Cardiac muscle cell (in vitro differentiated cells and primary cell): ENCODE measurements at regions not wholly inside any gene's neighbourhood (a gene's known extent, or its start where the extent isn't known, plus 50 kb on each side); places are given as distances from the start of the nearest gene placed in this dataset.

Experiments used
- DNase-seq, 2 donors: peaks; one replicate each; pipeline versions ENCODE4 v3.0.0 to v3.0.0-alpha.2; 2010 to 2017; ENCODE audit warnings: low read depth in 1 of 2, low spot score in 1 of 2
- H3K27ac ChIP-seq: fragments of 200-600 bp; sonication (generic); 2 replicates; pipeline ENCODE4 v1.5.1; 2016
- H3K27me3 ChIP-seq: fragments of 200-600 bp; sonication (generic); 2 replicates; pipeline ENCODE4 v1.6.0; 2016; ENCODE audit warnings: control low read depth
- H3K36me3 ChIP-seq: fragments of 200-600 bp; sonication (generic); 2 replicates; pipeline ENCODE4 v1.5.1; 2016; ENCODE audit warnings: control low read depth
- H3K4me1 ChIP-seq: fragments of 200-600 bp; sonication (generic); 2 replicates; pipeline ENCODE4 v1.8.1; 2017; ENCODE audit warnings: low read depth, mild to moderate bottlenecking, mixed run types
- H3K4me3 ChIP-seq: fragments of 200-600 bp; sonication (generic); 2 replicates; pipeline ENCODE4 v1.5.1; 2016; ENCODE audit warnings: mild to moderate bottlenecking
- H3K9me3 ChIP-seq: fragments of 200-600 bp; sonication (generic); 2 replicates; pipeline ENCODE4 v1.5.1; 2017; ENCODE audit warnings: low read depth, mild to moderate bottlenecking, control low read depth
- TF ChIP-seq, protein P1 (sequence below): IDR thresholded peaks from 2 replicates; pipeline ENCODE4 v1.5.1; 2012; ENCODE audit warnings: low read depth, mild to moderate bottlenecking, low read length

DNA sequence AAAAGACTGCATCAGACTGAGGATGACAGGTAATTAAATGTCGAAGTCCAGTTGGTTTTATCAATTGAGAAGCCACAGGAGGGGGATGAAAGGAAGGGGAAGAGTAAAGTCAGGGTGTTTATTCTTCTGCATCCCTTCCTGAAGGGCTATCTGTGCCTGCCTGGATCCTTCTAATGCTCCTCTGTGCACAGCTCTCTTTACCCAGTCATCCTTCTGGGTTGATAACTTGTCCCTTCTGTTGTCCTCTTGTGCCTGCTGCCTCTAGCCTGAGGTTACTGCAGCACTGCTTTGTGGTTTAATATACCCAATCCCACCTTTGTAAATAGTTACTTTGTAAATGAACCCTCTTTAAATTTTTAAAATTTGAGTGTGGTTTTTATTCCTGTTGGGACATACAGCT lies 1127.3 kb downstream of the EPHA7 start:
- Histone ChIP-seq H3K4me1 (no peaks in the 10 kb centered on the region), H3K36me3 (no peaks in the 10 kb centered on the region), H3K27ac (no peak overlapping the region), H3K9me3 (no peaks in the 10 kb centered on the region), H3K27me3 (no peaks in the 10 kb centered on the region), H3K4me3 (no peak overlapping the region)
- TF ChIP-seq, protein P1, sequence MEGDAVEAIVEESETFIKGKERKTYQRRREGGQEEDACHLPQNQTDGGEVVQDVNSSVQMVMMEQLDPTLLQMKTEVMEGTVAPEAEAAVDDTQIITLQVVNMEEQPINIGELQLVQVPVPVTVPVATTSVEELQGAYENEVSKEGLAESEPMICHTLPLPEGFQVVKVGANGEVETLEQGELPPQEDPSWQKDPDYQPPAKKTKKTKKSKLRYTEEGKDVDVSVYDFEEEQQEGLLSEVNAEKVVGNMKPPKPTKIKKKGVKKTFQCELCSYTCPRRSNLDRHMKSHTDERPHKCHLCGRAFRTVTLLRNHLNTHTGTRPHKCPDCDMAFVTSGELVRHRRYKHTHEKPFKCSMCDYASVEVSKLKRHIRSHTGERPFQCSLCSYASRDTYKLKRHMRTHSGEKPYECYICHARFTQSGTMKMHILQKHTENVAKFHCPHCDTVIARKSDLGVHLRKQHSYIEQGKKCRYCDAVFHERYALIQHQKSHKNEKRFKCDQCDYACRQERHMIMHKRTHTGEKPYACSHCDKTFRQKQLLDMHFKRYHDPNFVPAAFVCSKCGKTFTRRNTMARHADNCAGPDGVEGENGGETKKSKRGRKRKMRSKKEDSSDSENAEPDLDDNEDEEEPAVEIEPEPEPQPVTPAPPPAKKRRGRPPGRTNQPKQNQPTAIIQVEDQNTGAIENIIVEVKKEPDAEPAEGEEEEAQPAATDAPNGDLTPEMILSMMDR, result no peak
- DNase-seq, result no peak

DNA sequence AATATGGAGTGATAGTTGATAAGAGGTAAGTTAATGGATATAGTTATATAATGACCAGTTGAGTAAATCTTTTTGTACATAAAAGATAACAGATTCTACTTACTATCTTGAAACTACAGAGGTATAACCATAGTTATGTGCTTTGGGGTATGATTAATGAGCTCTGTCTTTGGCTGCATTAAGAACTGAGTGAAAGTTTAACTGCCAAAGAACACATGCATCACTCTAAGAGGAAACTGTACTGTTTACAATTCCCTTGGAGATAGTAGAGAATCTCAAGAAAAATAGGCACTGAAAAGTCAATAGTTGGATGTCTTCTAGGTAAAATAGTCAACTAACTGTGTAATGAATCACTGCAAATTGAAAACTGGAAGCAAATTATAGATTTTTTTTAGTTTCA lies 1129.5 kb downstream of the EPHA7 start:
- H3K27ac ChIP-seq, result no peak overlapping the region
- H3K27me3 ChIP-seq, result no peaks in the 10 kb centered on the region
- H3K4me3 ChIP-seq, result no peak overlapping the region
- H3K4me1 ChIP-seq, result no peaks in the 10 kb centered on the region
- no peaks in the 10 kb centered on the region for H3K9me3 ChIP-seq
- TF ChIP-seq, protein P1, result no peak
- no peak for DNase-seq
- H3K36me3 ChIP-seq, result no peaks in the 10 kb centered on the region

DNA sequence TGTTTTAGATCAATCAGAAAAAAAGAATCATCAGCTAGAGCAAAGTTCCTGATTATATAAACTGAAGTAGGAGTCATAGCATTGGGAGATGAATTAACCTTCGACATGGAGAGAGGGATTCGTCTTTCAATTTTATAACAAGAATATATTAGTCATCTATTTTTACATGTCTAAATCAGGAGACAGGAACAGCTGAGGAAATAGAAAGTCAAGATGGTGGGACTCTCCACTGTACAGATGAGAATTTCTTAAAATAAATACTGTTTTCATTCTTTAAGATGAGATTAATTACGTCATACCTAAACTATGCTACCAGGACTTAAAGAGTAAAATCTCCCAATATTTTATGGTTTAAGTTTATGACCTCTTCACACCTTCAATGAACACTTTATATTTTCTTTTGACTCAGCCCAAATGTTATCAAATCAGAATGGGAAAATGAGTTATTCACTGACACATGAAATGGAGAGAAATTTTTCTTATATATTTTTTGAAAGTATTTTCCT lies 1137.7 kb downstream of the EPHA7 start:
- Histone ChIP-seq H3K4me1 (no peaks in the 10 kb centered on the region), H3K4me3 (no peak overlapping the region), H3K36me3 (no peaks in the 10 kb centered on the region), H3K27ac (no peak overlapping the region), H3K9me3 (no peaks in the 10 kb centered on the region), H3K27me3 (no peaks in the 10 kb centered on the region)
- DNase-seq, result no peak
- TF ChIP-seq, protein P1, result no peak

DNA sequence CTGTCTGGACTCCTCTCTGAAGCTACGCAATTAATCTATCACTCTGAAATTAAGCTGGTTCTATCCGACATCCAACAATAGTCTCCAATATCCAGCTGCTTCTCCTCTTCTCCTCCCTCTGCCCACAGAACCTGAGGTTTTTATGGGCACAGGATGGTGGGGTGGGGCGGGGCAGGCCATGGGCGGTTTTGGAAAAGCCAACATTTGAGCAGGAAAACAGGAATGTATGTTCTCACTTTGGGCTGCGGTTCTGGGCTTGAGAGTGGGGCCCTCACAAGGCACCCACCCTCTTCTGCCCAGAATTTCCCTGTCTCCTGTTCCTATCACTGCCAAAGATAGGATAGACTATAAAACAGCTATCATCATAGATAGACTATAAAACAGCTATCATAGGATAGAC lies 1144.2 kb downstream of the EPHA7 start:
- TF ChIP-seq, protein P1, result no peak
- Histone ChIP-seq H3K4me1 (no peaks in the 10 kb centered on the region), H3K4me3 (no peak overlapping the region), H3K9me3 (no peaks in the 10 kb centered on the region), H3K27ac (no peak overlapping the region), H3K36me3 (no peaks in the 10 kb centered on the region), H3K27me3 (no peaks in the 10 kb centered on the region)
- no peak for DNase-seq

DNA sequence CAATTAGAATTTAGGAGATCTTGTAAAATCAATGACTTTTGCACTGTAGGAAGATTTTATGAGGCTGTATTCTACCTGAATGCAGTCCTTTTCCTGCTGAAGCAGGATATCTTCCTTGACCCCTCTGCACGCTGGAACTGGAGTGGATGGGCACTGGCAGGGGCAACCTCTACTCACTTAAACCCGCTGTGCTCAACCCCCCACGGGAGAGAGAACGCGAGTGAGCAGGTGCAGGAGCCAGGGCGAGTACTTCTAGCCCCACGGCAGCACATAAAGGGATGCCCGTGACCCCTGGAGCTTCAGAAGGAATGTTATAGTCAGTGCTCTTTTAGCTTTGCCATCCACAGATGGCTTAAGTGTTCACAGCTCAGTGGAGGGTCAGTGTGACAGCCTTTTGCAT lies 1144.8 kb downstream of the EPHA7 start:
- Histone ChIP-seq H3K36me3 (no peaks in the 10 kb centered on the region), H3K27me3 (no peaks in the 10 kb centered on the region), H3K9me3 (no peaks in the 10 kb centered on the region), H3K4me3 (no peak overlapping the region), H3K4me1 (no peaks in the 10 kb centered on the region), H3K27ac (no peak overlapping the region)
- TF ChIP-seq, protein P1, result no peak
- no peak for DNase-seq

DNA sequence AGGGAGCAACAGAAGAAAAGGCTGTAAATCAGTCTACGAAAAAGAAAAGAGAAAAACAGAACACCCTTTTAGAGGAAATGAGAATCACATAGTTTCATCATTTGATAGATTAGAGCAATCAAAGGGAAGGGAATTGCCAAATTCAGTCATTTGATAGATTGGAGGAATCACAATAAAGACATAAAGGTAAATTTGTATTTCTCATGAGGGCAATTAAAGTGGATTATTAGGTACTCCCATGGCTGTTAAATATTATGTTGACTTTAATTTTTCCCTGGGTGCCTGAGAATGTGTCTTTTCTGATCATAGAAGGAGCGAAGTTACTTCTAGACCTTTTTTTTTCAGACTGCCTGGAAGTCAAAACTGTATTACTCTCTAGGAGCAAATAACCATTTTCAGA lies 1145.7 kb downstream of the EPHA7 start:
- TF ChIP-seq, protein P1, result no peak
- DNase-seq, result no peak
- Histone ChIP-seq H3K9me3 (no peaks in the 10 kb centered on the region), H3K36me3 (no peaks in the 10 kb centered on the region), H3K4me1 (no peaks in the 10 kb centered on the region), H3K27ac (no peak overlapping the region), H3K4me3 (no peak overlapping the region), H3K27me3 (no peaks in the 10 kb centered on the region)
